Transverse colon (tissue), 4 donors: ENCODE measurements at regions not wholly inside any gene's neighbourhood (a gene's known extent, or its start where the extent isn't known, plus 50 kb on each side); places are given as distances from the start of the nearest gene placed in this dataset.

ENCODE experiments used
- DNase-seq: peaks from one replicate; pipeline ENCODE4 v3.0.0-alpha.2; 2019
- H3K27ac ChIP-seq, 4 donors: fragments of 200-600 bp; sonication (generic); 2 replicates each; pipeline ENCODE4 v1.5.1; 2016 to 2018; ENCODE audit warnings: inconsistent platforms in 4 of 4
- H3K27me3 ChIP-seq: fragments of 200-600 bp; sonication (generic); 2 replicates; pipeline ENCODE4 v1.5.1; 2017; ENCODE audit warnings: inconsistent platforms
- H3K36me3 ChIP-seq, 4 donors: fragments of 200-600 bp; sonication (generic); 2 replicates each; pipeline ENCODE4 v1.5.1; 2017 to 2019; ENCODE audit warnings: inconsistent platforms in 4 of 4
- H3K4me1 ChIP-seq, 4 donors: fragments of 200-600 bp; sonication (generic); 2 replicates each; pipeline ENCODE4 v1.5.1; 2017 to 2020; ENCODE audit warnings: inconsistent platforms in 4 of 4
- H3K4me3 ChIP-seq, 4 donors: fragments of 200-600 bp; sonication (generic); 1 replicate in 1 of 4; 2 replicates in 3 of 4; pipeline versions ENCODE4 v1.5.1 to v1.6.1; 2017 to 2019; ENCODE audit warnings: inconsistent platforms in 4 of 4
- H3K9me3 ChIP-seq, 2 donors: fragments of 200-600 bp; sonication (generic); 2 replicates each; pipeline ENCODE4 v1.5.1; 2017 to 2019; ENCODE audit warnings: inconsistent platforms in 2 of 2
- EP300 ChIP-seq: sonication (generic); formaldehyde crosslinking; IDR thresholded peaks from one replicate; pipeline ENCODE4 v1.6.1; 2017; ENCODE audit warnings: antibody characterized with exemption, low read depth
- POLR2A ChIP-seq: fragments of 450-650 bp; IDR thresholded peaks from one replicate; pipeline ENCODE4 v1.6.1; 2016; ENCODE audit warnings: antibody characterized with exemption, mild to moderate bottlenecking, moderate library complexity
- POLR2AphosphoS5 ChIP-seq, 3 donors: sonication (generic); formaldehyde crosslinking; IDR thresholded peaks; one replicate each; pipeline ENCODE4 v1.6.1; 2016; ENCODE audit warnings: antibody characterized with exemption in 3 of 3
- WGBS, 2 donors: methylation state at CpG; one replicate each; pipeline ENCODE4 v1.1.5; 2018; ENCODE audit warnings: low coverage in 1 of 2; 5-methylcytosine and 5-hydroxymethylcytosine counted together
- in situ Hi-C, 4 donors: fragments of 200-750 bp; cut with MboI; loops; one replicate each; pipeline versions ENCODE4 v1.15.0 to v1.15.1; 2017; ENCODE audit warnings: low sequenced_read_pairs in 3 of 4, low pct_ligation_motif_present in 1 of 4, low pct_unique_long_range_greater_than_20kb in 1 of 4
- intact Hi-C: fragments of 100-400 bp; cut with DNase I; formaldehyde crosslinking; loops from one replicate; pipeline ENCODE4 v1.15.1; 2023; ENCODE audit warnings: low total_unique reads
- TF ChIP-seq, protein P1 (sequence below), 5 experiments: fragments of 200-600 bp in 3 of 5; fragments of 450-650 bp in 2 of 5; sonication (generic) in 3 of 5; IDR thresholded peaks; 1 replicate in 2 of 5; 2 replicates in 3 of 5; pipeline ENCODE4 v1.5.1; 2016 to 2017; ENCODE audit warnings: antibody characterized with exemption in 5 of 5, inconsistent platforms in 3 of 5, mild to moderate bottlenecking in 2 of 5, moderate library complexity in 1 of 5

DNA sequence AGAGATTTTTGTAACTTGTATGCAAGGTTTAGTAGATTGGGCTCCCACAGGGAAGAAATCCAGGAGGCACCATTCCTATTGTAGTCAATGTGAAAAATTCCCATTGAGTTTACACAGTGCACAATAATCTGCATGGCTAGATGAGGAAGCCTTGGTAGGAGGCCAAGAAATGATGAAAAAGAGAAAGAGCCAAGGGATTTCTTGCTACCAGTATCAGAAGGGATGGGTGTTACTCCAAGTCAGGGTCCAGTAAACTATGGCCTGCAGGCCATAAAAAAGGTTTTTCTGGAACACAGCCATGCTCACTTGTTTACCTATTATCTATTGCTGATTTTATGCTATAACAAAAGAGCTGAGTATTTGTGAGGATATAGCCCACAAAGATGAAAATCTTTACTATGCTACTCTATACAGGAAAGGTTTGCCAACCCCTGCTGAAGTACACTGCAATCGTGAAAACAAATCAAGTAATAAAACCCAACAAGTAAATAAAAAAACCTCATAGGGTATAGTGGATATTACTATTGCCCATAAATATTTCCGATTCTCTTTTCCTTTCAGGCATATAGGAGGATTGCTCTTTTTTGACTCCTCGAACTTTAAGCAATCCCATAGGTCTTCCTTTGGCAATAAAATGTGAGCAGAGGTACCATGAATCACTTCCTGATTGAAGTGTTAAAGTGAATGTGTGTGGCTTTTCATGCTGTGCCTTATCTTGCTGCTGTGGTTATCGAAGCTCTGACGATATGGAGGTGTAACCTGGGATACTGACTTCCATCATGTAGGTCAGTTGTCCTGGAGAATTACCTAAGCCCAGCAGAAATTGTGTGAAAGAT lies 256.3 kb upstream of the MAGI2 start:
- no peaks in the 10 kb centered on the region for H3K9me3 ChIP-seq
- H3K4me3 ChIP-seq = no peak overlapping the region
- in situ Hi-C loops (no loop called here), intact Hi-C loops (no loop called here)
- H3K27me3 ChIP-seq = no peaks in the 10 kb centered on the region
- peaks cover 0 to 5% (median 0%) of the 10 kb centered on the region in 4 donors for H3K4me1 ChIP-seq
- peak overlapping the region in 3 of 4 donors; percentile 18 to 42 (median 39) for H3K27ac ChIP-seq
- peak; percentile 15 for DNase-seq
- H3K36me3 ChIP-seq = no peaks in the 10 kb centered on the region
- TF ChIP-seq POLR2A = no peak
- TF ChIP-seq POLR2AphosphoS5 (IDR thresholded peaks at IDR 0.05) = no peak
- TF ChIP-seq, protein P1, sequence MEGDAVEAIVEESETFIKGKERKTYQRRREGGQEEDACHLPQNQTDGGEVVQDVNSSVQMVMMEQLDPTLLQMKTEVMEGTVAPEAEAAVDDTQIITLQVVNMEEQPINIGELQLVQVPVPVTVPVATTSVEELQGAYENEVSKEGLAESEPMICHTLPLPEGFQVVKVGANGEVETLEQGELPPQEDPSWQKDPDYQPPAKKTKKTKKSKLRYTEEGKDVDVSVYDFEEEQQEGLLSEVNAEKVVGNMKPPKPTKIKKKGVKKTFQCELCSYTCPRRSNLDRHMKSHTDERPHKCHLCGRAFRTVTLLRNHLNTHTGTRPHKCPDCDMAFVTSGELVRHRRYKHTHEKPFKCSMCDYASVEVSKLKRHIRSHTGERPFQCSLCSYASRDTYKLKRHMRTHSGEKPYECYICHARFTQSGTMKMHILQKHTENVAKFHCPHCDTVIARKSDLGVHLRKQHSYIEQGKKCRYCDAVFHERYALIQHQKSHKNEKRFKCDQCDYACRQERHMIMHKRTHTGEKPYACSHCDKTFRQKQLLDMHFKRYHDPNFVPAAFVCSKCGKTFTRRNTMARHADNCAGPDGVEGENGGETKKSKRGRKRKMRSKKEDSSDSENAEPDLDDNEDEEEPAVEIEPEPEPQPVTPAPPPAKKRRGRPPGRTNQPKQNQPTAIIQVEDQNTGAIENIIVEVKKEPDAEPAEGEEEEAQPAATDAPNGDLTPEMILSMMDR (IDR thresholded peaks at IDR 0.05) = no peak
- TF ChIP-seq EP300 = no peak
- WGBS, 2 donors = 36 to 42% methylated on average over 5 of the region's 5 CpGs

DNA sequence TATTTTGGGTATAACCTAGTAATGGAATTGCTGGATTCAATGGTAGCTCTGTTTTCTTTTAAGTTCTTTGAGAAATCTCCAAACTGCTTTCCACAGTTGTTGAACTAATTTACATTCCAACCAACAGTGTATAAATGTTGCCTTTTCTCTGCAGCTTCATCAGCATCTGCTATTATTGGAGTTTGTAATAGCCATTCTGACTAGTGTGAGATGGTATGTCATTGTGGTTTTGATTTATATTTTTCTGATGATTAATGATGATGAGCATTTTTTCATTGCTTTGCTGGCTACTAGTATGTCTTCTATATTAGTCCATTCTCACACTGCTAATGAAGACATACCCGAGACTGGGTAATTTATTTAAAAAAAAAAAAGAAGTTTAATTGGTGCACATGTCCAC lies 248.6 kb upstream of the MAGI2 start:
- DNase-seq = no peak
- intact Hi-C loops = no loop called here
- in situ Hi-C loops = no loop called here

DNA sequence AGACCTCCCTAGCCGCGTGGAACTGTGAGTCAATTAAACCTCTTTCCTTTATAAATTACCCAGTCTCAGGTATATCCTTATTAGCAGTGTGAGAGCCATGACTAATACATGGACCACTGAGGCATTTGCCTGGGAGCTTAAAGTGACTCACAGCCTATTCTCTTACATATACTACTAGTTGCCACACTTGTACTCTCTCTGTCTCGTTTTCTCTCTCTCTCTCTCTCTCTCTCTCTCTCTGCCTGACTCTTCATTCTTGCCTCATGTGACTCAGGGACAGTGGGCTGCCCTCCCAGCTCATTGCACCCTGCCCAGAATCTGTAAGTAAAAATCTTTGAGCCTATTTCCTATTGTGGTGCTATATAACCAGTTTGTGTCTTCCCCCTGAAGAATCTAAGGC lies 238.5 kb upstream of the MAGI2 start:
- Histone ChIP-seq H3K27ac (no peak overlapping the region), H3K36me3 (no peaks in the 10 kb centered on the region), H3K4me3 (no peak overlapping the region), H3K27me3 (no peaks in the 10 kb centered on the region), H3K4me1 (no peaks in the 10 kb centered on the region), H3K9me3 (no peaks in the 10 kb centered on the region)
- in situ Hi-C loops = no loop called here
- 75 to 86% methylated on average over 2 to 3 of the region's 3 CpGs for WGBS, 2 donors
- TF ChIP-seq POLR2A = no peak
- TF ChIP-seq, protein P1 (IDR thresholded peaks at IDR 0.05) = no peak
- DNase-seq = no peak
- intact Hi-C loops = no loop called here

More for the DNA sequence above, 248.6 kb upstream of the MAGI2 start:
- no peaks in the 10 kb centered on the region for H3K36me3 ChIP-seq
- 78 to 89% methylated on average over 1 of the region's 1 CpG for WGBS, 2 donors
- H3K9me3 ChIP-seq = no peaks in the 10 kb centered on the region
- no peaks in the 10 kb centered on the region for H3K4me1 ChIP-seq
- H3K27me3 ChIP-seq = no peaks in the 10 kb centered on the region
- no peak overlapping the region for H3K4me3 ChIP-seq
- TF ChIP-seq EP300 (no peak), POLR2A (no peak), POLR2AphosphoS5 (IDR thresholded peaks at IDR 0.05) (no peak)
- TF ChIP-seq, protein P1 (IDR thresholded peaks at IDR 0.05) = no peak
- H3K27ac ChIP-seq = no peak overlapping the region

DNA sequence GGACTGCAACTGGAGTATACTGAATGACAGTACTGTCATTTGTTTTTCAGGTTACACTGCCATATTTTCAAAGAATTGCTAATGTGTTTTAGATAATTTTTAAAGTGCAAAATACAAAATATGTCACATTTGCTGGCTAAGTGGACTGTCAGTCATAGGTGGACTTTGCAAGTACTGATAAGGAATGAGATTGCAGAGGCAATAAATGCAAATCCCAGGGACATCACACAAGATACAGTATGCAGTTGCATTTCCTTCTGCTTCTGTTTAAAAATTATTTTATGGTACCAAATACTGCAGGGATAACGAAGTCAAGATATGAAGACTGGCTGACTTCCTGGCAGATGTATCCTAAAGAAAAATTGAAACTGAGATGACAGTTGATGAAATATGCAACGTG lies 237.6 kb upstream of the MAGI2 start:
- in situ Hi-C loops = no loop called here
- intact Hi-C loops = no loop called here

More for the DNA sequence above, 237.6 kb upstream of the MAGI2 start:
- no peaks in the 10 kb centered on the region for H3K4me1 ChIP-seq
- no peaks in the 10 kb centered on the region for H3K36me3 ChIP-seq
- no peak for TF ChIP-seq POLR2AphosphoS5 (IDR thresholded peaks at IDR 0.05)
- no peak for TF ChIP-seq POLR2A
- TF ChIP-seq EP300 = no peak
- TF ChIP-seq, protein P1 (IDR thresholded peaks at IDR 0.05) = no peak
- H3K27me3 ChIP-seq = no peaks in the 10 kb centered on the region
- no peak overlapping the region for H3K27ac ChIP-seq
- WGBS, 2 donors = 45 to 72% methylated on average over 2 of the region's 2 CpGs
- H3K4me3 ChIP-seq = no peak overlapping the region
- no peak for DNase-seq
- H3K9me3 ChIP-seq = no peaks in the 10 kb centered on the region
